ENCODE measurements at regions not wholly inside any gene's neighbourhood (a gene's known extent, or its start where the extent isn't known, plus 50 kb on each side); places are given as distances from the start of the nearest gene placed in this dataset.

GRCh38 chr2:15770606-15771005, 169.7 kb upstream of the MYCN start:
- Histone ChIP-seq H3K23ac (ENCODE audit: insufficient read length) (no peak overlapping the region), H4K5ac (ENCODE audit: insufficient read length, low read depth, low read length) (no peak overlapping the region), H3K79me2 (ENCODE audit: control insufficient read depth in 1 of 2, insufficient read depth in 2 of 2, low read length in 2 of 2) (no peaks in the 10 kb centered on the region), H3K36me3 (ENCODE audit: control insufficient read depth in 2 of 4, insufficient read depth in 4 of 4, low read length in 3 of 4) (no peaks in the 10 kb centered on the region), H3K9ac (replicated peaks in 1 of 4; ENCODE audit: extremely low read depth in 1 of 4, low read depth in 3 of 4, low read length in 3 of 4) (no peak overlapping the region), H2BK20ac (ENCODE audit: low read length) (no peak overlapping the region), H3K23me2 (ENCODE audit: low read depth, low read length) (no peaks in the 10 kb centered on the region), H3K4me1 (replicated peaks in 1 of 4; ENCODE audit: control insufficient read depth in 3 of 4, insufficient read depth in 4 of 4, low read length in 3 of 4) (peaks cover 0 to 4% (median 1%) of the 10 kb centered on the region in 4 experiments; a peak in 3 of 7 replicates), H2AK5ac (ENCODE audit: low read depth, low read length) (no peak overlapping the region), H3K79me1 (ENCODE audit: low read depth, low read length) (no peaks in the 10 kb centered on the region), H3K18ac (ENCODE audit: extremely low read depth, low read length) (no peak overlapping the region), H4K8ac (ENCODE audit: extremely low read depth, insufficient read depth, low read length) (no peak overlapping the region), H3K4ac (replicated peaks; ENCODE audit: insufficient read length, low read depth, low read length) (no peak overlapping the region), H4K91ac (replicated peaks; ENCODE audit: insufficient read length, low read length) (no peak overlapping the region), H2BK12ac (ENCODE audit: low read depth, low read length) (no peak overlapping the region), H3K27ac (ENCODE audit: low read depth, low read length) (no peak overlapping the region), H3K4me3 (ENCODE audit: extremely low read depth in 1 of 4, insufficient read depth in 2 of 4, low read depth in 3 of 4, low read length in 4 of 4) (no peak overlapping the region), H3K14ac (ENCODE audit: insufficient read length) (no peak overlapping the region), H2BK5ac (ENCODE audit: low read depth, low read length) (no peak overlapping the region), H4K20me1 (replicated peaks in 1 of 2; ENCODE audit: control insufficient read depth in 1 of 2, insufficient read depth in 2 of 2, low read length in 2 of 2) (no peaks in the 10 kb centered on the region), H3K56ac (replicated peaks; ENCODE audit: insufficient read length, low read depth, low read length) (no peak overlapping the region), H3K27me3 (replicated peaks in 1 of 4; ENCODE audit: control insufficient read depth in 3 of 4, extremely low read depth in 1 of 4, insufficient read depth in 3 of 4, low read length in 3 of 4) (no peaks in the 10 kb centered on the region), H2AFZ (ENCODE audit: low read length) (no peak overlapping the region), H2BK120ac (replicated peaks; ENCODE audit: low read depth, low read length) (no peak overlapping the region), H2BK15ac (ENCODE audit: low read length) (no peak overlapping the region), H3K9me3 (ENCODE audit: insufficient read depth in 2 of 2, low read depth in 1 of 2, low read length in 1 of 2) (no peaks in the 10 kb centered on the region), H3K4me2 (ENCODE audit: insufficient read depth in 1 of 2, low read depth in 2 of 2, low read length in 2 of 2) (no peak overlapping the region)
- ChIA-PET CTCF (ENCODE audit: partially characterized antibody) (interaction anchor here (0.7 to 1.9 kb wide), 8 partner anchors 11 to 737 kb away, joined by 3 to 21 read pairs (median 4); no protein-coding TSS in a partner anchor), POLR2A (ENCODE audit: partially characterized antibody) (interaction anchor here (0.6 to 0.9 kb wide), 3 partner anchors 24 to 112 kb away, joined by 3 to 5 read pairs (median 3); no protein-coding TSS in a partner anchor)
- 90% methylated on average over 12 of the region's 12 CpGs; no CpG with 5 or more reads in 1 of the 2 experiments for WGBS, 2 experiments (ENCODE audit: extremely low coverage in 1 of 2, insufficient coverage in 1 of 2, insufficient read length in 1 of 2, insufficient replicate concordance in 2 of 2, low coverage in 1 of 2, low lambda C conversion rate in 2 of 2, missing lambda C conversion rate in 1 of 2)
- no peak for FAIRE-seq
- no peak for DNase-seq (ENCODE audit: low read depth in 1 of 2, low spot score in 2 of 2)
- TF ChIP-seq TEAD4 (IDR thresholded peaks at IDR 0.05; ENCODE audit: low read depth, low read length) (no peak), MAX (IDR thresholded peaks at IDR 0.05) (no peak), MAFK (IDR thresholded peaks at IDR 0.05; ENCODE audit: low read depth, low read length) (no peak), ATF3 (IDR thresholded peaks at IDR 0.05; ENCODE audit: insufficient read depth, low read depth, low read length) (no peak), GABPA (IDR thresholded peaks at IDR 0.05; ENCODE audit: borderline replicate concordance, insufficient read depth, low read length) (no peak), BACH1 (IDR thresholded peaks at IDR 0.05; ENCODE audit: low read length) (no peak), JUN (IDR thresholded peaks at IDR 0.05; ENCODE audit: low read depth, low read length) (no peak), GTF2F1 (IDR thresholded peaks at IDR 0.05; ENCODE audit: borderline replicate concordance, low read depth, low read length) (no peak), PHF8 (conservative IDR thresholded peaks at IDR 0.05; ENCODE audit: low read depth, low read length) (no peak), FOSL1 (IDR thresholded peaks at IDR 0.05; ENCODE audit: insufficient read depth, low read depth, low read length) (no peak), SUZ12 (IDR thresholded peaks at IDR 0.05; ENCODE audit: low read length) (no peak), KDM1A (IDR thresholded peaks at IDR 0.05; ENCODE audit: borderline replicate concordance, low read length) (no peak)
